GM18498 (cell line): ENCODE measurements at regions not wholly inside any gene's neighbourhood (a gene's known extent, or its start where the extent isn't known, plus 50 kb on each side); places are given as distances from the start of the nearest gene placed in this dataset.
A peak's percentile ranks its signal among the peaks of the same experiment; 100 is the strongest.

Source experiments
- ATAC-seq: cut with Tn5 transposase; IDR thresholded peaks from one replicate; pipeline ENCODE4 v1.9.1; 2021; ENCODE audit warnings: mild to moderate bottlenecking, moderate library complexity; ENCODE audit not compliant: unreplicated experiment

- no peak for ATAC-seq
Observed at GRCh38 chrY:14139521-14139920, 83.5 kb downstream of the VCY1B start.

GRCh38 chrY:14145614-14146013 is 89.6 kb downstream of the VCY1B start:
- ATAC-seq = no peak

GRCh38 chrY:14182776-14183175 is 126.7 kb downstream of the VCY1B start:
- ATAC-seq = no peak

GRCh38 chrY:14222014-14222413 is 166.0 kb downstream of the VCY1B start:
- ATAC-seq = no peak

GRCh38 chrY:14231703-14232102 is 175.7 kb downstream of the VCY1B start:
- ATAC-seq = no peak

GRCh38 chrY:14235070-14235469 is 179.0 kb downstream of the VCY1B start:
- ATAC-seq = peak; percentile 54

- no peak for ATAC-seq
Observed at GRCh38 chrY:14238277-14238676, 182.2 kb downstream of the VCY1B start.

- ATAC-seq = no peak
Observed at GRCh38 chrY:14246948-14247347, 190.9 kb downstream of the VCY1B start.

- peak; percentile 74 for ATAC-seq
Observed at GRCh38 chrY:14248878-14249576, 193.0 kb downstream of the VCY1B start.

- peak; percentile 60 for ATAC-seq
Observed at GRCh38 chrY:14255965-14256816, 200.2 kb downstream of the VCY1B start.

GRCh38 chrY:14256817-14257168 is 200.8 kb downstream of the VCY1B start:
- no peak for ATAC-seq

GRCh38 chrY:14277029-14277428 is 221.0 kb downstream of the VCY1B start:
- no peak for ATAC-seq

- ATAC-seq = no peak
Observed at GRCh38 chrY:14290656-14291375, 233.5 kb upstream of the NLGN4Y start.

- no peak for ATAC-seq
Observed at GRCh38 chrY:14292382-14292781, 231.9 kb upstream of the NLGN4Y start.

- no peak for ATAC-seq
Observed at GRCh38 chrY:14300775-14301174, 223.6 kb upstream of the NLGN4Y start.

- no peak for ATAC-seq
Observed at GRCh38 chrY:14301552-14301951, 222.8 kb upstream of the NLGN4Y start.

- ATAC-seq = peak; percentile 99
Observed at GRCh38 chrY:14328677-14329345, 195.5 kb upstream of the NLGN4Y start.

- ATAC-seq = no peak
Observed at GRCh38 chrY:14330362-14330761, 194.0 kb upstream of the NLGN4Y start.

- ATAC-seq = no peak
Observed at GRCh38 chrY:14339524-14339923, 184.8 kb upstream of the NLGN4Y start.

- ATAC-seq = peak; percentile 76
Observed at GRCh38 chrY:14340459-14341143, 183.7 kb upstream of the NLGN4Y start.
